ENCODE measurements at regions not wholly inside any gene's neighbourhood (a gene's known extent, or its start where the extent isn't known, plus 50 kb on each side); places are given as distances from the start of the nearest gene placed in this dataset.

DNA sequence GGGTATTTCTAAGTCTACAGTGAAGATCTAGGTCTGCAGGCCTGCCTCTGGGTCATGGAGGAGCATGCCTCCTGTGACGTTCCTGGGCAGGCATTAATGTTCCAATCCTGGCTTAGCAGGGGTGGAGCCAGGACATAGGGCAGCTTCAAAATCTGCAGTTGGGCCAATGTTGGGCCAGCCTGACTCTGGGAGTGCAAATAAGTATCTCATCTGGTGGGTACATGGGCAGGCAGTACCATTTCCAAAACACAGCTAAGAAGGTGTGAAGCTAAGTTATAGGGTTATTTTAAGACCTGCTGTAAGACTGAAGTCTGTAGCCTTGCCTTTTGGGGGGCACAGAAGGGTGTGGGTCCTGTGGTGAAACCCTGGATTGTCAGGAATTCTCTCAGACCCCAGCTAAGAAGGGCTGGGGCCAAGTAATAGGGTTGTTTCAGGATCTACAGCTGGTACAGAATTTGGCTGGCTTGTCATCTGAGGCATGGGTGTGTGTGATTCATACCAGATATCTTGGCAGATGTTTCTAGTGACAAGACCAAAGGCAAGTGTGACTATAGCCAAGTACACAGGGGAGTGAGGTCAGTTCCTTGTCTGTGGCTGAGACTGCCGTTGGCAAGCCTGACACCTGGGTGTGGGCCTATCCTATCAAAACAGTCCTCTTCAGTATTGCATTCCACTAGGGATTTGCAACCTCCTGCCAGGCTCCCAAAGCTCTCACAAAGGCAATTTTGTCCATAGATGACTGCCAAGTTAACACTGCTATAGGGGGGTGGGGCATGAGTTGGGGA, 468.7 kb upstream of the B3GALT2 start:
- DNase-seq: no peak

- no peak for DNase-seq
Measured at GRCh38 chr1:193649587-193649986, 463.2 kb upstream of the B3GALT2 start.

GRCh38 chr1:193634876-193635275, 448.5 kb upstream of the B3GALT2 start:
- DNase-seq: no peak

GRCh38 chr1:193634470-193634869, 448.1 kb upstream of the B3GALT2 start:
- no peak for DNase-seq

- no peak for DNase-seq
Measured at GRCh38 chr1:193633991-193634390, 447.6 kb upstream of the B3GALT2 start.

DNA sequence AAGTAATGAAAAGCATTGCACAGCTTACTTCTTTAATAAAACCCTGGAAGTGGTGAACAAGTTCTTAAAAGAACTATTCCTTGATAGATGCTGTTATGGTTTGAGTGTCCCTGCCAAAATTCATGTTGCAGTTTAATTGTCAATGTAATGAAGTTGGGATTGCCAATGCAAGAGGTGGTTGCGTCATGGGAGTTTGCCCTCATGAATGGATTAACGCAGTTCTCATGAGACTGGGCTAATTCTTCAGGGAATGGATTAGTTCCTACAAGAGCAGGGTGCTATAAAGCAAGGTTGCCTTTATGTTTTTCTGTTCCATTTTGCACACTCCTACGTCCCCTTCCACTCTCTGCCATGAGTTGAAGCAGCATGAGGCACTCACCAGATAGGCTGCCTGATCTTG, 446.7 kb upstream of the B3GALT2 start:
- no peak for DNase-seq

DNA sequence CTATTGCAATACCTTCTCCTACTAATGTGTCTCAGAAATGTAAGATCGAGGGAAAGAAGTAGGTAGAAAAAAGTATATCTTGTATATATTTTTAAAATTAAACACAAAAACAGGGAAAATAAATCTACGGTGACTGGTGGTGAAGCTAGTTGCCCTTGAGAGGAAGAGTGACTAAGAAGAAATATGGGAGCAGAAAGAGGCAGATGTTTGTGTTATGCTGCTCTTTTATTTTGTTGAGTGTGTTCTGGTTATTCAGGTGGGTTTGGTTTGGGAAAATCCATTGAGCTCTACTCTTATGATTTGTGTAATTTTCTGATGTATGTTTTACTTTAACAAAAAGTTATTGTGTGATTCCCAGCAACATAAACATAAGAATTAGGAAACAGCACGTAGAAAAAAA, 444.9 kb upstream of the B3GALT2 start:
- DNase-seq: no peak

- DNase-seq: no peak
Measured at GRCh38 chr1:193629875-193630274, 443.5 kb upstream of the B3GALT2 start.

GRCh38 chr1:193626695-193627094, 440.3 kb upstream of the B3GALT2 start:
- no peak for DNase-seq

GRCh38 chr1:193625255-193625654, 438.8 kb upstream of the B3GALT2 start:
- DNase-seq: no peak

GRCh38 chr1:193619911-193620310, 433.5 kb upstream of the B3GALT2 start:
- DNase-seq: no peak

GRCh38 chr1:193614817-193615216, 428.4 kb upstream of the B3GALT2 start:
- no peak for DNase-seq

- DNase-seq: no peak
Measured at GRCh38 chr1:193614275-193614674, 427.9 kb upstream of the B3GALT2 start.

- DNase-seq: no peak
Measured at GRCh38 chr1:193613041-193613440, 426.6 kb upstream of the B3GALT2 start.

- no peak for DNase-seq
Measured at GRCh38 chr1:193609592-193609991, 423.2 kb upstream of the B3GALT2 start.

GRCh38 chr1:193607787-193608186, 421.4 kb upstream of the B3GALT2 start:
- no peak for DNase-seq

DNA sequence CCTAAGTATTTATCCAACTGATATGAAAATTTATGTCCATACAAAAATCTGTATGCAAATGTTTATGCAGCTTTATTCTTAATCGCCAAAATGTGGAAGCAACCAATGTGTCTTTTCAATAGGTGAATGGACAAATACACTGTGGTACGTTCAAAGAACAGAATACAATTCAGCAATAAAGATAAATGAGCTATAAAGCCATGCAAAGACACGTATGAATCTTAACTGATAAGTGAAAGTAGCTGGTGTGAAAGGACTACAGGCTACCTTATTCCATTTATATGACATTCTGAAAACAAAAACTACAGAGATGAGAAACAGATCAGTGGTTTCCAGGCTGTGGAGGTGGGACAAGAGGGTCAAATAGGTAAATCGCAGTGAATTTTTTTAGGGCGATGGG, 419.6 kb upstream of the B3GALT2 start:
- no peak for DNase-seq

DNA sequence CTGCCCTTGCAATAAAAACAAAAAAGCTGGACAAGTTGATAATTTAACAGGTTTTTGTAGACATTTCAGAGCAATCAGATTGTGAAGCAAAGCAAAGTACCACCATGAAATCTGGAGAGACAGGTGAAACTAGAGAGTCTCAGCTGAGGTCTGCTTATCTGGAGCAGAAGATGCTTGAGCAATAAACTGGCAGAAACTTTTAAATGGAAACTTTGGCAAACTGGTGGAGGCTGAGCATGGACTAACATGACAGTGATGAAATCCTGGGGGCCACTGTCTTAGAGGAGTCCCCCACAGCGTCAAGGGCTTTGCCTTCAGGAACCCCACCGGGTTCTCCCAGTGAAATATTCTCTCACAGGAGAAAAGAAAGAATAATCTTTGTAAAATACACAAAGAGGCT, 416.3 kb upstream of the B3GALT2 start:
- no peak for DNase-seq

DNA sequence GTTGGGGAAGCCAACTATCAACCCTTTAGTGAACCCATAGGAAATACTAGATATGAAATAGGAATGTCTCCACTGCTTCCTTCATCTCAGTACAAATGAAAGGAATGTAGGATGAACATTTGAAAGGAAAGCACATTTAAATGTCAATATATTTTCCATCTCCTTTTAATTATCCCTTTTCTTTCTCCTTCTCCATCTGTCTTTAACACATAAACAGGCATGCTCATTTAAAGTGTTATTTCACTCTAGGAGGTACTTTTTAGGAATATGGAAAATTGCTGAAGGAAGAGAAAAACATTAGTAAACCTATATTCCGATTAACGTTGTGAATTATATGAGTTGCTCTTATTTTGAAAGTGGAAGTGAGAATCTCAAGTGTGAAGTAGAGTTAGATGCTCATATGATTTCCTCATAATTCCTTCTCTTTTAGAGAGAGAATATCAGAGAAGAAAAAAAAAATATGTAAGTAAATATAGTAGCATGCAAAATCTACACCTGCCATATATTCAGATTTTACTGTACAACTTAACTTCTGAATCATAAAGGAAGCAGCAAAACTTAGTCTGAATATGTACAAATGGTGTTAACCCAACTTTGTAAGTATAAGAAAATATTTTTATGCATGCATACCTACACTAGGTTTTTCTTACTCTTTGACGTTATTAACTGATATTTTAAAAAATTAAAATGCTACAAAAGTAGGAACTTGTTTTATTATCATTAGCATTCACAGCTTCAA, 406.9 kb upstream of the B3GALT2 start:
- DNase-seq: no peak

DNA sequence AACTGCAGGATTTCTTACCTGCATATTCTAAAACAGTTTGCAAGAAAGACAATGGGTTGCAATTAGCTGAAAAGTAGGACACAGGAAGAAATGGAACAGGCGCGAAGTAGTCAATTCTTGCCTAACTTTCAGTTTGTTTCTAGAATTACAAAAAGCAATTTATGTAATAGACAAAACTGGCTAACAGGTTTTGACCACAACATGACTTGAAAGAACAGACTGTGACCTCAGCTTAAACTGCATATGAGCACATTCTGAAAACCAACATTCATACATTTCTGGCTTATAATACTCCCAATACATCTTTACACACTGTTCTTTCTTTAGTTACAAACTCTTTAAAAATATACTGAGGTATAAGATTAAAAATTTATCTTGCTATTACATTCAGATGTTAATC, 405.9 kb upstream of the B3GALT2 start:
- DNase-seq: no peak

GRCh38 chr1:193590102-193590501, 403.7 kb upstream of the B3GALT2 start:
- DNase-seq: no peak

DNA sequence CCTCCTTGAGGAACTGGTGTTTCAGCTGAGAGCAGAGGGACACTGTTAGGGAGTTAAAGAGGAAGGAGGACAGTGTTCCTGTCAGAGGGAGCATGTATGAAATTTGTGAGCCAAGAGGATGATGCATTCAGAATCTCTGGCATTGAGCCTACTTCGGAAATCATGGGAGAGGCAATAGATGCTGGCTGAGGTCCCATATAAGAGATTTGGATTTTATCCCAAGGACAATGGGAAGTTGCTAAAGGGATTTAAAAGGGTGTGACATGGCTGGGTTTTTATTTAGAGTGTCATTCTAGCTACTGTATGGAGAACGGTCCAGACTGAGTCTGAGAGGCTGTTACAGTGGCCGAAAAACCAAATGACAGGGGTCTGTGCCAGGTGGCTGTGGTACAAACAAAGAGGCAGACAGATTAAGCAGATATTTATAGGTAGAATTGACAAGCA, 403.2 kb upstream of the B3GALT2 start:
- DNase-seq: no peak

Measured in amygdala (tissue), 56 donors.